H1 (cell line): ENCODE measurements at regions not wholly inside any gene's neighbourhood (a gene's known extent, or its start where the extent isn't known, plus 50 kb on each side); places are given as distances from the start of the nearest gene placed in this dataset.

ENCODE experiments used
- CTCF ChIA-PET: fragments of 300-600 bp; sonication (Branson Sonifier 250); formaldehyde crosslinking; loops from one replicate; lab custom pipeline; 2021; ENCODE audit not compliant: partially characterized antibody; lab: Charles Lee
- POLR2A ChIA-PET: fragments of 300-600 bp; sonication (Branson Sonifier 250); formaldehyde crosslinking; loops from one replicate; lab custom pipeline; 2021; ENCODE audit warnings: inconsistent platforms; ENCODE audit not compliant: partially characterized antibody; lab: Charles Lee
- DNase-seq, 2 experiments: peaks; one replicate each; pipeline versions ENCODE4 v3.0.0 to v3.0.0-alpha.2; 2010 to 2022; ENCODE audit warnings: low spot score in 2 of 2, low read depth in 1 of 2, mixed read lengths in 1 of 2
- FAIRE-seq: peaks from 2 replicates; lab custom pipeline; 2011; peaks lifted over from hg19 to GRCh38; lab: Jason Lieb, UNC
- H2AFZ ChIP-seq: 2 replicates; pipeline ENCODE4 v1.8.1; 2012; ENCODE audit warnings: low read length, inconsistent platforms
- H2AK5ac ChIP-seq: 2 replicates; pipeline ENCODE4 v1.6.1; 2013; ENCODE audit warnings: low read depth, low read length
- H2BK120ac ChIP-seq: replicated peaks from 2 replicates; pipeline ENCODE3; 2013; ENCODE audit warnings: low read depth, low read length, inconsistent platforms
- H2BK12ac ChIP-seq: 2 replicates; pipeline ENCODE4 v1.6.1; 2013; ENCODE audit warnings: low read depth, low read length
- H2BK15ac ChIP-seq: 2 replicates; pipeline ENCODE4 v1.6.1; 2013; ENCODE audit warnings: low read length
- H2BK20ac ChIP-seq: 2 replicates; pipeline ENCODE4 v1.6.1; 2013; ENCODE audit warnings: low read length
- H2BK5ac ChIP-seq: 2 replicates; pipeline ENCODE4 v1.6.1; 2013; ENCODE audit warnings: low read depth, low read length
- H3K14ac ChIP-seq: 2 replicates; pipeline ENCODE4 v1.6.1; 2013; ENCODE audit warnings: inconsistent platforms; ENCODE audit not compliant: insufficient read length
- H3K18ac ChIP-seq: 2 replicates; pipeline ENCODE4 v1.6.1; 2013; ENCODE audit warnings: low read length; ENCODE audit errors: extremely low read depth
- H3K23ac ChIP-seq: 2 replicates; pipeline ENCODE4 v1.6.1; 2013; ENCODE audit warnings: inconsistent platforms; ENCODE audit not compliant: insufficient read length
- H3K23me2 ChIP-seq: 2 replicates; pipeline ENCODE4 v1.6.1; 2013; ENCODE audit warnings: low read depth, low read length
- H3K27ac ChIP-seq: 2 replicates; pipeline ENCODE4 v1.6.1; 2011; ENCODE audit warnings: low read depth, low read length, inconsistent platforms
- H3K27me3 ChIP-seq, 4 experiments: replicated peaks in 1 of 4; 1 replicate in 1 of 4; 2 replicates in 3 of 4; pipeline versions ENCODE4 v1.6.1 to v1.8.1; 2011 to 2013; ENCODE audit warnings: low read length in 3 of 4, mild to moderate bottlenecking in 3 of 4, inconsistent platforms in 2 of 4, mixed read lengths in 2 of 4, moderate library complexity in 1 of 4; ENCODE audit not compliant: control insufficient read depth in 3 of 4, insufficient read depth in 3 of 4; ENCODE audit errors: extremely low read depth in 1 of 4
- H3K36me3 ChIP-seq, 4 experiments: 2 replicates each; pipeline versions ENCODE4 v1.6.1 to v1.8.1; 2011 to 2013; ENCODE audit warnings: mild to moderate bottlenecking in 4 of 4, low read length in 3 of 4, moderate library complexity in 2 of 4, control low read depth in 1 of 4, inconsistent platforms in 1 of 4; ENCODE audit not compliant: insufficient read depth in 4 of 4, control insufficient read depth in 2 of 4
- H3K4ac ChIP-seq: replicated peaks from 2 replicates; pipeline ENCODE3; 2013; ENCODE audit warnings: low read length, low read depth, mixed read lengths, inconsistent platforms; ENCODE audit not compliant: insufficient read length
- H3K4me1 ChIP-seq, 4 experiments: replicated peaks in 1 of 4; 1 replicate in 1 of 4; 2 replicates in 3 of 4; pipeline versions ENCODE4 v1.6.1 to v1.8.1; 2011 to 2013; ENCODE audit warnings: low read length in 3 of 4, inconsistent platforms in 2 of 4, mixed read lengths in 1 of 4; ENCODE audit not compliant: insufficient read depth in 4 of 4, control insufficient read depth in 3 of 4
- H3K4me2 ChIP-seq, 2 experiments: 2 replicates each; pipeline versions ENCODE4 v1.6.1 to v1.8.1; 2011 to 2013; ENCODE audit warnings: low read depth in 2 of 2, low read length in 2 of 2, control low read depth in 1 of 2, inconsistent platforms in 1 of 2, mild to moderate bottlenecking in 1 of 2; ENCODE audit not compliant: insufficient read depth in 1 of 2
- H3K4me3 ChIP-seq, 4 experiments: fragments of 200-600, 300-600 bp in 1 of 4; sonication (generic), shearing (Covaris generic), sonication (Bioruptor Twin) in 1 of 4; 2 replicates each; pipeline versions ENCODE4 v1.5.1 to v1.8.1; 2011 to 2016; ENCODE audit warnings: low read length in 4 of 4, low read depth in 3 of 4, control low read depth in 2 of 4, inconsistent platforms in 2 of 4, mild to moderate bottlenecking in 2 of 4, mixed read lengths in 1 of 4, moderate library complexity in 1 of 4; ENCODE audit not compliant: insufficient read depth in 2 of 4; ENCODE audit errors: extremely low read depth in 1 of 4
- H3K56ac ChIP-seq: replicated peaks from 2 replicates; pipeline ENCODE3; 2013; ENCODE audit warnings: low read depth, mild to moderate bottlenecking, mixed read lengths, low read length, inconsistent platforms; ENCODE audit not compliant: insufficient read length
- H3K79me1 ChIP-seq: 2 replicates; pipeline ENCODE4 v1.6.1; 2013; ENCODE audit warnings: low read depth, low read length, control low read depth
- H3K79me2 ChIP-seq, 2 experiments: 2 replicates each; pipeline versions ENCODE4 v1.6.1 to v1.8.1; 2012 to 2013; ENCODE audit warnings: low read length in 2 of 2, mild to moderate bottlenecking in 2 of 2, inconsistent platforms in 1 of 2; ENCODE audit not compliant: insufficient read depth in 2 of 2, control insufficient read depth in 1 of 2
- H3K9ac ChIP-seq, 4 experiments: replicated peaks in 1 of 4; 1 replicate in 1 of 4; 2 replicates in 3 of 4; pipeline versions ENCODE4 v1.6.1 to v1.8.1; 2011 to 2013; ENCODE audit warnings: low read depth in 3 of 4, low read length in 3 of 4, control low read depth in 2 of 4, mild to moderate bottlenecking in 2 of 4, moderate library complexity in 2 of 4, inconsistent platforms in 1 of 4; ENCODE audit errors: extremely low read depth in 1 of 4
- H3K9me3 ChIP-seq, 2 experiments: 2 replicates each; pipeline versions ENCODE4 v1.6.1 to v1.8.1; 2012 to 2013; ENCODE audit warnings: mild to moderate bottlenecking in 2 of 2, moderate library complexity in 2 of 2, control low read depth in 1 of 2, inconsistent platforms in 1 of 2, low read depth in 1 of 2, low read length in 1 of 2, mixed read lengths in 1 of 2; ENCODE audit not compliant: insufficient read depth in 2 of 2
- H4K20me1 ChIP-seq, 2 experiments: replicated peaks in 1 of 2; 2 replicates each; pipeline versions ENCODE3 to v1.8.1; 2011 to 2013; ENCODE audit warnings: inconsistent platforms in 2 of 2, low read length in 2 of 2, mild to moderate bottlenecking in 1 of 2; ENCODE audit not compliant: insufficient read depth in 2 of 2, control insufficient read depth in 1 of 2
- H4K5ac ChIP-seq: 2 replicates; pipeline ENCODE4 v1.6.1; 2013; ENCODE audit warnings: low read length, low read depth, mixed read lengths, inconsistent platforms; ENCODE audit not compliant: insufficient read length
- H4K8ac ChIP-seq: 2 replicates; pipeline ENCODE4 v1.8.0; 2013; ENCODE audit warnings: mild to moderate bottlenecking, moderate library complexity, low read length, inconsistent platforms; ENCODE audit not compliant: insufficient read depth; ENCODE audit errors: extremely low read depth
- H4K91ac ChIP-seq: replicated peaks from 2 replicates; pipeline ENCODE3; 2013; ENCODE audit warnings: low read length, mixed read lengths, inconsistent platforms; ENCODE audit not compliant: insufficient read length
- ATF2 ChIP-seq: IDR thresholded peaks from 2 replicates; pipeline ENCODE4 v1.6.1; 2012; ENCODE audit warnings: low read length, inconsistent platforms
- BACH1 ChIP-seq: IDR thresholded peaks from 2 replicates; pipeline ENCODE4 v1.6.1; 2012; ENCODE audit warnings: low read length, improper control_type of control experiment
- CREB1 ChIP-seq: IDR thresholded peaks from 2 replicates; pipeline ENCODE4 v1.6.1; 2012; ENCODE audit warnings: inconsistent platforms
- EGR1 ChIP-seq: IDR thresholded peaks from 2 replicates; pipeline ENCODE4 v1.6.1; 2011; ENCODE audit warnings: low read depth, low read length, borderline replicate concordance
- RAD21 ChIP-seq, 2 experiments: IDR thresholded peaks in 1 of 2; conservative IDR thresholded peaks in 1 of 2; 2 replicates each; pipeline ENCODE4 v1.6.1; 2011; ENCODE audit warnings: low read depth in 2 of 2, low read length in 2 of 2, improper control_type of control experiment in 1 of 2, inconsistent platforms in 1 of 2, mild to moderate bottlenecking in 1 of 2, moderate library complexity in 1 of 2
- RBBP5 ChIP-seq: IDR thresholded peaks from 2 replicates; pipeline ENCODE4 v1.7.1; 2012; ENCODE audit warnings: low read depth, mild to moderate bottlenecking, inconsistent platforms, low read length, moderate library complexity, borderline replicate concordance
- SIX5 ChIP-seq: IDR thresholded peaks from 2 replicates; pipeline ENCODE4 v1.6.1; 2011; ENCODE audit warnings: mild to moderate bottlenecking, low read depth, low read length
- SP4 ChIP-seq: IDR thresholded peaks from 2 replicates; pipeline ENCODE4 v1.6.1; 2012; ENCODE audit warnings: low read length, inconsistent platforms
- SUZ12 ChIP-seq: fragments of 200-600 bp; sonication (generic); IDR thresholded peaks from 2 replicates; pipeline ENCODE4 v1.6.1; 2012; ENCODE audit warnings: mild to moderate bottlenecking, inconsistent platforms, low read length, moderate library complexity, mixed read lengths
- TCF12 ChIP-seq: IDR thresholded peaks from 2 replicates; pipeline ENCODE4 v1.6.1; 2011; ENCODE audit warnings: low read depth, mild to moderate bottlenecking, low read length
- WGBS, 2 experiments: shearing (Covaris generic) in 1 of 2; methylation state at CpG; one replicate each; pipeline versions ENCODE4 v1.1.6 to v1.1.7; 2013 to 2015; ENCODE audit warnings: low lambda C conversion rate in 2 of 2, mixed read lengths in 2 of 2, inconsistent platforms in 1 of 2, low coverage in 1 of 2, missing lambda C conversion rate in 1 of 2; ENCODE audit not compliant: insufficient replicate concordance in 2 of 2, insufficient coverage in 1 of 2, insufficient read length in 1 of 2; ENCODE audit errors: extremely low coverage in 1 of 2, missing lambda C conversion rate in 1 of 2; 5-methylcytosine and 5-hydroxymethylcytosine counted together

GRCh38 chr18:42178376-42179080 is 223.5 kb downstream of the PIK3C3 start:
- Histone ChIP-seq H3K27ac (no peak overlapping the region), H4K8ac (no peak overlapping the region), H4K91ac (no peak overlapping the region), H3K23me2 (no peaks in the 10 kb centered on the region; the same call in 1 of the 2 replicates), H3K36me3 (no peaks in the 10 kb centered on the region), H3K79me2 (no peaks in the 10 kb centered on the region), H3K9me3 (no peaks in the 10 kb centered on the region), H3K79me1 (no peaks in the 10 kb centered on the region), H3K27me3 (no peaks in the 10 kb centered on the region), H3K4me1 (no peaks in the 10 kb centered on the region), H2BK20ac (no peak overlapping the region), H3K4me2 (no peak overlapping the region), H3K23ac (no peak overlapping the region), H3K9ac (no peak overlapping the region), H2BK12ac (no peak overlapping the region), H2BK120ac (no peak overlapping the region), H3K4me3 (no peak overlapping the region), H3K4ac (no peak overlapping the region), H4K5ac (no peak overlapping the region), H3K18ac (no peak overlapping the region), H4K20me1 (no peaks in the 10 kb centered on the region), H2AFZ (no peak overlapping the region), H3K14ac (no peak overlapping the region), H2BK5ac (no peak overlapping the region), H2AK5ac (no peak overlapping the region), H3K56ac (no peak overlapping the region), H2BK15ac (no peak overlapping the region)
- WGBS, 2 experiments = 100% methylated on average over 1 of the region's 1 CpG; no CpG with 5 or more reads in 1 of the 2 experiments
- ChIA-PET POLR2A (no interaction called here), CTCF (interaction anchor here (0.7 kb wide), 1 partner anchor 126 kb away, joined by 3 read pairs; no protein-coding TSS in a partner anchor)
- no peak for FAIRE-seq
- DNase-seq = no peak
- TF ChIP-seq RBBP5 = no peak
- no peak for TF ChIP-seq RAD21 (IDR thresholded peaks at IDR 0.05 in 1 of 2, conservative IDR thresholded peaks at IDR 0.05 in 1 of 2; ENCODE audit: low read depth in 2 of 2, low read length in 2 of 2)
- no peak for TF ChIP-seq SUZ12
- no peak for TF ChIP-seq SP4
- no peak for TF ChIP-seq ATF2
- TF ChIP-seq SIX5 = no peak
- no peak for TF ChIP-seq TCF12
- no peak for TF ChIP-seq EGR1
- TF ChIP-seq CREB1 = no peak
- TF ChIP-seq BACH1 = no peak
